Caco-2 (cell line): ENCODE measurements at regions not wholly inside any gene's neighbourhood (a gene's known extent, or its start where the extent isn't known, plus 50 kb on each side); places are given as distances from the start of the nearest gene placed in this dataset.

Experiments
- BruUV-seq: library from RNA; stranded (reverse); fragments of 400-500 nt; replicated peaks from 2 replicates; lab custom pipeline; 2021; lab: Mats Ljungman, UMichigan
- CTCF ChIA-PET: fragments of 300-600 bp; sonication (Branson Sonifier 250); formaldehyde crosslinking; loops from one replicate; lab custom pipeline; 2022; ENCODE audit warnings: antibody characterized with exemption; lab: Charles Lee
- POLR2A ChIA-PET: fragments of 300-600 bp; sonication (Branson Sonifier 250); formaldehyde crosslinking; loops from one replicate; lab custom pipeline; 2022; ENCODE audit warnings: antibody characterized with exemption; lab: Charles Lee
- DNase-seq, 2 experiments: peaks; one replicate each; pipeline versions ENCODE4 v3.0.0 to v3.0.0-alpha.2; 2020 to 2022
- H3K27me3 ChIP-seq: replicated peaks from 2 replicates; pipeline ENCODE4 v1.6.0; 2011; ENCODE audit warnings: low read length; ENCODE audit not compliant: control insufficient read depth, insufficient read depth
- H3K36me3 ChIP-seq: 2 replicates; pipeline ENCODE4 v1.5.1; 2011; ENCODE audit warnings: low read length; ENCODE audit not compliant: control insufficient read depth, insufficient read depth
- H3K4me1 ChIP-seq: fragments of 250-450 bp; sonication (Bioruptor Pico); 2 replicates; pipeline ENCODE4 v1.5.1; 2020; ENCODE audit warnings: mild to moderate bottlenecking
- H3K4me3 ChIP-seq: 2 replicates; pipeline ENCODE4 v1.5.1; 2011; ENCODE audit warnings: low read depth, mild to moderate bottlenecking, control low read depth, low read length
- H3K9me3 ChIP-seq: fragments of 250-450 bp; sonication (Bioruptor Pico); 2 replicates; pipeline ENCODE4 v1.5.1; 2020; ENCODE audit warnings: mild to moderate bottlenecking, moderate library complexity
- H3K27ac Mint-ChIP-seq: one replicate; pipeline ENCODE4 v1.8.0; 2022; ENCODE audit warnings: mixed read lengths; ENCODE audit not compliant: unreplicated experiment
- H3K27me3 Mint-ChIP-seq: one replicate; pipeline ENCODE4 v1.8.0; 2022; ENCODE audit warnings: mixed read lengths; ENCODE audit not compliant: insufficient read depth, unreplicated experiment
- H3K36me3 Mint-ChIP-seq: one replicate; pipeline ENCODE4 v1.8.0; 2022; ENCODE audit warnings: mild to moderate bottlenecking, mixed read lengths; ENCODE audit not compliant: insufficient read depth, unreplicated experiment
- H3K4me1 Mint-ChIP-seq: one replicate; pipeline ENCODE4 v1.8.0; 2022; ENCODE audit warnings: low read depth, mixed read lengths; ENCODE audit not compliant: unreplicated experiment
- H3K4me3 Mint-ChIP-seq: one replicate; pipeline ENCODE4 v1.8.0; 2022; ENCODE audit warnings: mild to moderate bottlenecking, moderate library complexity, mixed read lengths; ENCODE audit not compliant: unreplicated experiment
- H3K9me3 Mint-ChIP-seq: one replicate; pipeline ENCODE4 v1.8.0; 2022; ENCODE audit warnings: mixed read lengths; ENCODE audit not compliant: unreplicated experiment
- intact Hi-C: fragments of 100-400 bp; cut with micrococcal nuclease; formaldehyde crosslinking; loops from one replicate; pipeline ENCODE4 v1.10.0; 2022; ENCODE audit not compliant: unreplicated experiment
- TF ChIP-seq, protein P1 (sequence below), 2 experiments: fragments of 200-600 bp in 1 of 2; IDR thresholded peaks; 1 replicate in 1 of 2; 2 replicates in 1 of 2; pipeline versions ENCODE4 v1.5.1 to v1.8.0; 2011 to 2022; ENCODE audit warnings: antibody characterized with exemption in 1 of 2, control low read depth in 1 of 2, inconsistent platforms in 1 of 2, low read depth in 1 of 2, low read length in 1 of 2, mild to moderate bottlenecking in 1 of 2, moderate library complexity in 1 of 2; ENCODE audit not compliant: insufficient read depth in 1 of 2, severe bottlenecking in 1 of 2, unreplicated experiment in 1 of 2

DNA sequence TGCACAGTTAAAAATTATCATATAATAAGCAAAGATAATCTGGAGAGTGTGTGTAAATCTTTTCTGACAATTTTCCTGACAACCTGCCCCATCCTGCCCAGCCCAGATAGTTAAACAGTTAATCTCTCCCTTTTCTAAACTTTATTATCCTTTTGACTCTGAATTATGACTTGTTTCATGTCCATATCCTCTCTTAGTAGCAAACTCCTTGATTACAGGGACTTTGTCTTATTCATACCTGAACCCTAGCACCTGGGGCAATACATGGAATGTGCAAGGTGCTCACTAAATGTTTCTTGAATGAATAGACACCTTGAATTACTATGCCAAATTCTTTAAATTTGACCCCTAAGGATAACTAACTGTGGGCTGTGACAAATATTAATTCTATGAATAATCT is 186.7 kb downstream of the FAM170A start:
- H3K36me3 ChIP-seq: no peaks in the 10 kb centered on the region
- CTCF ChIA-PET: no interaction called here
- H3K27me3 ChIP-seq: no peaks in the 10 kb centered on the region
- H3K4me1 Mint-ChIP-seq: no peaks in the 10 kb centered on the region
- no peaks in the 10 kb centered on the region for H3K9me3 ChIP-seq
- no peaks in the 10 kb centered on the region for H3K36me3 Mint-ChIP-seq
- H3K9me3 Mint-ChIP-seq: no peaks in the 10 kb centered on the region
- H3K4me3 Mint-ChIP-seq: no peak overlapping the region
- no peak overlapping the region for H3K4me3 ChIP-seq
- DNase-seq: no peak
- peaks cover 4% of the 10 kb centered on the region for H3K27me3 Mint-ChIP-seq
- H3K27ac Mint-ChIP-seq: no peak overlapping the region
- POLR2A ChIA-PET: no interaction called here
- intact Hi-C loops: no loop called here
- H3K4me1 ChIP-seq: no peaks in the 10 kb centered on the region
- BruUV-seq: no TSS peak
- TF ChIP-seq, protein P1, sequence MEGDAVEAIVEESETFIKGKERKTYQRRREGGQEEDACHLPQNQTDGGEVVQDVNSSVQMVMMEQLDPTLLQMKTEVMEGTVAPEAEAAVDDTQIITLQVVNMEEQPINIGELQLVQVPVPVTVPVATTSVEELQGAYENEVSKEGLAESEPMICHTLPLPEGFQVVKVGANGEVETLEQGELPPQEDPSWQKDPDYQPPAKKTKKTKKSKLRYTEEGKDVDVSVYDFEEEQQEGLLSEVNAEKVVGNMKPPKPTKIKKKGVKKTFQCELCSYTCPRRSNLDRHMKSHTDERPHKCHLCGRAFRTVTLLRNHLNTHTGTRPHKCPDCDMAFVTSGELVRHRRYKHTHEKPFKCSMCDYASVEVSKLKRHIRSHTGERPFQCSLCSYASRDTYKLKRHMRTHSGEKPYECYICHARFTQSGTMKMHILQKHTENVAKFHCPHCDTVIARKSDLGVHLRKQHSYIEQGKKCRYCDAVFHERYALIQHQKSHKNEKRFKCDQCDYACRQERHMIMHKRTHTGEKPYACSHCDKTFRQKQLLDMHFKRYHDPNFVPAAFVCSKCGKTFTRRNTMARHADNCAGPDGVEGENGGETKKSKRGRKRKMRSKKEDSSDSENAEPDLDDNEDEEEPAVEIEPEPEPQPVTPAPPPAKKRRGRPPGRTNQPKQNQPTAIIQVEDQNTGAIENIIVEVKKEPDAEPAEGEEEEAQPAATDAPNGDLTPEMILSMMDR (IDR thresholded peaks at IDR 0.05; ENCODE audit: insufficient read depth in 1 of 2, low read depth in 1 of 2, low read length in 1 of 2, severe bottlenecking in 1 of 2, unreplicated experiment in 1 of 2): no peak

GRCh38 chr5:119820016-119820415 is 190.7 kb downstream of the FAM170A start:
- Mint-ChIP-seq H3K4me1 (no peaks in the 10 kb centered on the region), H3K27me3 (peaks cover 4% of the 10 kb centered on the region), H3K27ac (no peak overlapping the region), H3K9me3 (no peaks in the 10 kb centered on the region), H3K4me3 (no peak overlapping the region), H3K36me3 (no peaks in the 10 kb centered on the region)
- TF ChIP-seq, protein P1 (IDR thresholded peaks at IDR 0.05; ENCODE audit: insufficient read depth in 1 of 2, low read depth in 1 of 2, low read length in 1 of 2, severe bottlenecking in 1 of 2, unreplicated experiment in 1 of 2): no peak
- Histone ChIP-seq H3K36me3 (no peaks in the 10 kb centered on the region), H3K4me1 (no peaks in the 10 kb centered on the region), H3K4me3 (no peak overlapping the region), H3K9me3 (no peaks in the 10 kb centered on the region), H3K27me3 (no peaks in the 10 kb centered on the region)
- POLR2A ChIA-PET: no interaction called here
- no TSS peak for BruUV-seq
- no peak for DNase-seq
- intact Hi-C loops: no loop called here
- CTCF ChIA-PET: no interaction called here

GRCh38 chr5:119820608-119821007 is 191.2 kb downstream of the FAM170A start:
- Histone ChIP-seq H3K4me3 (no peak overlapping the region), H3K4me1 (no peaks in the 10 kb centered on the region), H3K36me3 (no peaks in the 10 kb centered on the region), H3K9me3 (no peaks in the 10 kb centered on the region), H3K27me3 (no peaks in the 10 kb centered on the region)
- no peak for DNase-seq
- intact Hi-C loops: no loop called here
- TF ChIP-seq, protein P1 (IDR thresholded peaks at IDR 0.05; ENCODE audit: insufficient read depth in 1 of 2, low read depth in 1 of 2, low read length in 1 of 2, severe bottlenecking in 1 of 2, unreplicated experiment in 1 of 2): no peak
- POLR2A ChIA-PET: no interaction called here
- Mint-ChIP-seq H3K4me3 (no peak overlapping the region), H3K27ac (no peak overlapping the region), H3K27me3 (peaks cover 4% of the 10 kb centered on the region), H3K4me1 (no peaks in the 10 kb centered on the region), H3K9me3 (no peaks in the 10 kb centered on the region), H3K36me3 (no peaks in the 10 kb centered on the region)
- CTCF ChIA-PET: no interaction called here
- BruUV-seq: no TSS peak
